K562 (cell line): ENCODE measurements at regions not wholly inside any gene's neighbourhood (a gene's known extent, or its start where the extent isn't known, plus 50 kb on each side); places are given as distances from the start of the nearest gene placed in this dataset.

Experiments used
- ATF7 ChIP-seq: fragments of 450-650 bp; IDR thresholded peaks from 2 replicates; pipeline ENCODE4 v1.7.1; 2014; ENCODE audit warnings: mild to moderate bottlenecking, moderate library complexity
- ETV5 ChIP-seq: sonication (generic); formaldehyde crosslinking; IDR thresholded peaks from 2 replicates; pipeline ENCODE4 v1.4.0; 2020; ENCODE audit warnings: low read depth, mild to moderate bottlenecking, missing genetic modification reagents
- MYC ChIP-seq, 2 experiments: fragments of 250-450 bp in 1 of 2; sonication (Bioruptor Pico) in 1 of 2; IDR thresholded peaks; 2 replicates each; pipeline versions ENCODE4 v1.5.1 to v1.6.1; 2012 to 2021; ENCODE audit warnings: low read depth in 2 of 2, borderline replicate concordance in 1 of 2, improper control_type of control experiment in 1 of 2, low read length in 1 of 2, mild to moderate bottlenecking in 1 of 2, moderate library complexity in 1 of 2
- PHB2 ChIP-seq: fragments of 450-650 bp; IDR thresholded peaks from 2 replicates; pipeline ENCODE4 v1.6.1; 2017; ENCODE audit warnings: low read depth
- SREBF2 ChIP-seq: sonication (generic); formaldehyde crosslinking; IDR thresholded peaks from 2 replicates; pipeline ENCODE4 v1.4.0; 2020; ENCODE audit warnings: mild to moderate bottlenecking, missing genetic modification reagents
- TBP ChIP-seq: optimal IDR thresholded peaks from 2 replicates; pipeline ENCODE3; 2011; ENCODE audit warnings: low read depth, low read length, improper control_type of control experiment
- ZNF184 ChIP-seq: sonication (generic); formaldehyde crosslinking; IDR thresholded peaks from 2 replicates; pipeline ENCODE4 v1.5.0; 2020; ENCODE audit warnings: missing genetic modification reagents
- ZNF217 ChIP-seq: sonication (generic); formaldehyde crosslinking; IDR thresholded peaks from 2 replicates; pipeline ENCODE4 v1.8.0; 2022; ENCODE audit warnings: mild to moderate bottlenecking, missing genetic modification reagents
- TF ChIP-seq, protein P1 (sequence below): sonication (generic); formaldehyde crosslinking; IDR thresholded peaks from 2 replicates; pipeline ENCODE4 v1.8.0; 2022; ENCODE audit warnings: missing genetic modification reagents, mild to moderate bottlenecking, borderline replicate concordance
- TF ChIP-seq, protein P2 (sequence below), 3 experiments: IDR thresholded peaks in 2 of 3; conservative IDR thresholded peaks in 1 of 3; 2 replicates each; pipeline ENCODE4 v1.5.1; 2011 to 2012; ENCODE audit warnings: low read length in 3 of 3, mild to moderate bottlenecking in 3 of 3, control low read depth in 2 of 3, improper control_type of control experiment in 1 of 3, inconsistent platforms in 1 of 3, low read depth in 1 of 3, mixed read lengths in 1 of 3, moderate library complexity in 1 of 3; ENCODE audit not compliant: insufficient read depth in 2 of 3
- TF ChIP-seq, protein P3 (sequence below): fragments of 250-450 bp; sonication (Bioruptor Pico); IDR thresholded peaks from 2 replicates; pipeline ENCODE4 v1.8.0; 2021; ENCODE audit warnings: moderate library complexity, mild to moderate bottlenecking, inconsistent platforms
- TF ChIP-seq, protein P4 (sequence below): conservative IDR thresholded peaks from 2 replicates; pipeline ENCODE4 v1.6.1; 2011; ENCODE audit warnings: low read depth, mild to moderate bottlenecking, low read length; ENCODE audit not compliant: control insufficient read depth
- TF ChIP-seq, protein P5 (sequence below): fragments of 250-450 bp; sonication (Bioruptor Pico); IDR thresholded peaks from 2 replicates; pipeline ENCODE4 v1.4.0; 2020

DNA sequence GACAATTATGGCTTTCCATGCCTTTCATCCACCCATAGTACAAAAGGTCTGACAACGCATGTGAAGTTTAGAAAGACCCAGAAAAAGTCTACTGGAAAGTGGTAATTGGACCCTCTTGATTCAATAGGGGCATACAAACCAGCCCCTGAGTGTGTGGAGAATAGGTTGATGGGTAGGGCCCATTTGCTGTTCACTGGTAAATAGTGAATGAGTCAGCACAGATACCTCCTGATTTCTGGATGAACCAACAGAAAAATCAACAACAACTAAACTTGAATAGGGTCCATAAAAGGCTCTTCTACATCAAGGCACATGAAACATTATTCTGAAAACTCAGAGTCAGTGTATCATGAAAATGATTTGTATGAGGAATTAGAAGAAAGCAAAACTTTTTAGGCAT is 235.4 kb upstream of the SLC35B3 start:
- no peak for TF ChIP-seq TBP
- TF ChIP-seq, protein P1, sequence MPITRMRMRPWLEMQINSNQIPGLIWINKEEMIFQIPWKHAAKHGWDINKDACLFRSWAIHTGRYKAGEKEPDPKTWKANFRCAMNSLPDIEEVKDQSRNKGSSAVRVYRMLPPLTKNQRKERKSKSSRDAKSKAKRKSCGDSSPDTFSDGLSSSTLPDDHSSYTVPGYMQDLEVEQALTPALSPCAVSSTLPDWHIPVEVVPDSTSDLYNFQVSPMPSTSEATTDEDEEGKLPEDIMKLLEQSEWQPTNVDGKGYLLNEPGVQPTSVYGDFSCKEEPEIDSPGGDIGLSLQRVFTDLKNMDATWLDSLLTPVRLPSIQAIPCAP, result no peak
- TF ChIP-seq, protein P2, sequence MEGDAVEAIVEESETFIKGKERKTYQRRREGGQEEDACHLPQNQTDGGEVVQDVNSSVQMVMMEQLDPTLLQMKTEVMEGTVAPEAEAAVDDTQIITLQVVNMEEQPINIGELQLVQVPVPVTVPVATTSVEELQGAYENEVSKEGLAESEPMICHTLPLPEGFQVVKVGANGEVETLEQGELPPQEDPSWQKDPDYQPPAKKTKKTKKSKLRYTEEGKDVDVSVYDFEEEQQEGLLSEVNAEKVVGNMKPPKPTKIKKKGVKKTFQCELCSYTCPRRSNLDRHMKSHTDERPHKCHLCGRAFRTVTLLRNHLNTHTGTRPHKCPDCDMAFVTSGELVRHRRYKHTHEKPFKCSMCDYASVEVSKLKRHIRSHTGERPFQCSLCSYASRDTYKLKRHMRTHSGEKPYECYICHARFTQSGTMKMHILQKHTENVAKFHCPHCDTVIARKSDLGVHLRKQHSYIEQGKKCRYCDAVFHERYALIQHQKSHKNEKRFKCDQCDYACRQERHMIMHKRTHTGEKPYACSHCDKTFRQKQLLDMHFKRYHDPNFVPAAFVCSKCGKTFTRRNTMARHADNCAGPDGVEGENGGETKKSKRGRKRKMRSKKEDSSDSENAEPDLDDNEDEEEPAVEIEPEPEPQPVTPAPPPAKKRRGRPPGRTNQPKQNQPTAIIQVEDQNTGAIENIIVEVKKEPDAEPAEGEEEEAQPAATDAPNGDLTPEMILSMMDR (IDR thresholded peaks at IDR 0.05 in 2 of 3, conservative IDR thresholded peaks at IDR 0.05 in 1 of 3; ENCODE audit: insufficient read depth in 2 of 3, low read depth in 1 of 3, low read length in 3 of 3), result no peak
- no peak for TF ChIP-seq ZNF184 (CRISPR knock-in tag)
- no peak for TF ChIP-seq ZNF217 (CRISPR knock-in tag)
- TF ChIP-seq SREBF2, result no peak
- no peak for TF ChIP-seq MYC (IDR thresholded peaks at IDR 0.05; ENCODE audit: low read depth, low read length)
- no peak for TF ChIP-seq MYC (CRISPR knock-in tag; IDR thresholded peaks at IDR 0.05; ENCODE audit: borderline replicate concordance, low read depth)
- TF ChIP-seq PHB2, result no peak
- TF ChIP-seq, protein P3, sequence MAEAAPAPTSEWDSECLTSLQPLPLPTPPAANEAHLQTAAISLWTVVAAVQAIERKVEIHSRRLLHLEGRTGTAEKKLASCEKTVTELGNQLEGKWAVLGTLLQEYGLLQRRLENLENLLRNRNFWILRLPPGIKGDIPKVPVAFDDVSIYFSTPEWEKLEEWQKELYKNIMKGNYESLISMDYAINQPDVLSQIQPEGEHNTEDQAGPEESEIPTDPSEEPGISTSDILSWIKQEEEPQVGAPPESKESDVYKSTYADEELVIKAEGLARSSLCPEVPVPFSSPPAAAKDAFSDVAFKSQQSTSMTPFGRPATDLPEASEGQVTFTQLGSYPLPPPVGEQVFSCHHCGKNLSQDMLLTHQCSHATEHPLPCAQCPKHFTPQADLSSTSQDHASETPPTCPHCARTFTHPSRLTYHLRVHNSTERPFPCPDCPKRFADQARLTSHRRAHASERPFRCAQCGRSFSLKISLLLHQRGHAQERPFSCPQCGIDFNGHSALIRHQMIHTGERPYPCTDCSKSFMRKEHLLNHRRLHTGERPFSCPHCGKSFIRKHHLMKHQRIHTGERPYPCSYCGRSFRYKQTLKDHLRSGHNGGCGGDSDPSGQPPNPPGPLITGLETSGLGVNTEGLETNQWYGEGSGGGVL, result no peak
- TF ChIP-seq, protein P4, sequence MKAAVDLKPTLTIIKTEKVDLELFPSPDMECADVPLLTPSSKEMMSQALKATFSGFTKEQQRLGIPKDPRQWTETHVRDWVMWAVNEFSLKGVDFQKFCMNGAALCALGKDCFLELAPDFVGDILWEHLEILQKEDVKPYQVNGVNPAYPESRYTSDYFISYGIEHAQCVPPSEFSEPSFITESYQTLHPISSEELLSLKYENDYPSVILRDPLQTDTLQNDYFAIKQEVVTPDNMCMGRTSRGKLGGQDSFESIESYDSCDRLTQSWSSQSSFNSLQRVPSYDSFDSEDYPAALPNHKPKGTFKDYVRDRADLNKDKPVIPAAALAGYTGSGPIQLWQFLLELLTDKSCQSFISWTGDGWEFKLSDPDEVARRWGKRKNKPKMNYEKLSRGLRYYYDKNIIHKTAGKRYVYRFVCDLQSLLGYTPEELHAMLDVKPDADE, result no peak
- TF ChIP-seq, protein P5, sequence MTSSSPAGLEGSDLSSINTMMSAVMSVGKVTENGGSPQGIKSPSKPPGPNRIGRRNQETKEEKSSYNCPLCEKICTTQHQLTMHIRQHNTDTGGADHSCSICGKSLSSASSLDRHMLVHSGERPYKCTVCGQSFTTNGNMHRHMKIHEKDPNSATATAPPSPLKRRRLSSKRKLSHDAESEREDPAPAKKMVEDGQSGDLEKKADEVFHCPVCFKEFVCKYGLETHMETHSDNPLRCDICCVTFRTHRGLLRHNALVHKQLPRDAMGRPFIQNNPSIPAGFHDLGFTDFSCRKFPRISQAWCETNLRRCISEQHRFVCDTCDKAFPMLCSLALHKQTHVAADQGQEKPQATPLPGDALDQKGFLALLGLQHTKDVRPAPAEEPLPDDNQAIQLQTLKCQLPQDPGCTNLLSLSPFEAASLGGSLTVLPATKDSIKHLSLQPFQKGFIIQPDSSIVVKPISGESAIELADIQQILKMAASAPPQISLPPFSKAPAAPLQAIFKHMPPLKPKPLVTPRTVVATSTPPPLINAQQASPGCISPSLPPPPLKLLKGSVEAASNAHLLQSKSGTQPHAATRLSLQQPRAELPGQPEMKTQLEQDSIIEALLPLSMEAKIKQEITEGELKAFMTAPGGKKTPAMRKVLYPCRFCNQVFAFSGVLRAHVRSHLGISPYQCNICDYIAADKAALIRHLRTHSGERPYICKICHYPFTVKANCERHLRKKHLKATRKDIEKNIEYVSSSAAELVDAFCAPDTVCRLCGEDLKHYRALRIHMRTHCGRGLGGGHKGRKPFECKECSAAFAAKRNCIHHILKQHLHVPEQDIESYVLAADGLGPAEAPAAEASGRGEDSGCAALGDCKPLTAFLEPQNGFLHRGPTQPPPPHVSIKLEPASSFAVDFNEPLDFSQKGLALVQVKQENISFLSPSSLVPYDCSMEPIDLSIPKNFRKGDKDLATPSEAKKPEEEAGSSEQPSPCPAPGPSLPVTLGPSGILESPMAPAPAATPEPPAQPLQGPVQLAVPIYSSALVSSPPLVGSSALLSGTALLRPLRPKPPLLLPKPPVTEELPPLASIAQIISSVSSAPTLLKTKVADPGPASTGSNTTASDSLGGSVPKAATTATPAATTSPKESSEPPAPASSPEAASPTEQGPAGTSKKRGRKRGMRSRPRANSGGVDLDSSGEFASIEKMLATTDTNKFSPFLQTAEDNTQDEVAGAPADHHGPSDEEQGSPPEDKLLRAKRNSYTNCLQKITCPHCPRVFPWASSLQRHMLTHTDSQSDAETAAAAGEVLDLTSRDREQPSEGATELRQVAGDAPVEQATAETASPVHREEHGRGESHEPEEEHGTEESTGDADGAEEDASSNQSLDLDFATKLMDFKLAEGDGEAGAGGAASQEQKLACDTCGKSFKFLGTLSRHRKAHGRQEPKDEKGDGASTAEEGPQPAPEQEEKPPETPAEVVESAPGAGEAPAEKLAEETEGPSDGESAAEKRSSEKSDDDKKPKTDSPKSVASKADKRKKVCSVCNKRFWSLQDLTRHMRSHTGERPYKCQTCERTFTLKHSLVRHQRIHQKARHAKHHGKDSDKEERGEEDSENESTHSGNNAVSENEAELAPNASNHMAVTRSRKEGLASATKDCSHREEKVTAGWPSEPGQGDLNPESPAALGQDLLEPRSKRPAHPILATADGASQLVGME (CRISPR knock-in tag), result no peak
- TF ChIP-seq ETV5 (CRISPR knock-in tag), result no peak
- TF ChIP-seq ATF7, result no peak
